ENCODE measurements at regions not wholly inside any gene's neighbourhood (a gene's known extent, or its start where the extent isn't known, plus 50 kb on each side); places are given as distances from the start of the nearest gene placed in this dataset.

DNA sequence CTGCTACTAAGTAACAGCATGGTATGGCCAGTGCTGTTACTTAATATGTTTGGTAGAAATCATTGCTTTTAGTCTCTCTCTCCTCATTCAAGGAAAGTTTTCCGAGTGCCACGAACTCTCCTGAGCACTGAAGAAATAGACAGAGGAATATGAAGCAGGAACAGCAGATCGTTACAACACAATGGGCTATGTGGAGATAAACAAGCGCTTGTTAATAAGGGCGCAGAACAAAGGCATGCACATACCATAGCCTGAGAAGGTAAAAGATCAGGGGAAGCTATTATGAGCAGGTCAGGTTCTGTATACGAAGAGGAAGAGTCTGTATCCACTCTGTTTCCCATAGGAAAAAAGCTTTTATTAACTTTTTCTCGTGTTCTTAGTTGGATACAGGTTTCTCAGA lies 156.2 kb upstream of the CPNE8 start:
- Histone ChIP-seq H3F3A (ENCODE audit: insufficient read depth) (no peaks in the 10 kb centered on the region), H3K4me3 (no peak overlapping the region), H3K9me3 (ENCODE audit: low read depth) (no peaks in the 10 kb centered on the region), H3K79me2 (ENCODE audit: insufficient read depth) (no peaks in the 10 kb centered on the region), H3K4me2 (ENCODE audit: unreplicated experiment) (no peak overlapping the region), H3K9me2 (ENCODE audit: insufficient read depth) (no peaks in the 10 kb centered on the region), H4K20me1 (ENCODE audit: insufficient read depth) (no peaks in the 10 kb centered on the region), H2AFZ (no peak overlapping the region), H3K36me3 (ENCODE audit: low read depth) (no peaks in the 10 kb centered on the region), H3K27me3 (replicated peaks; ENCODE audit: insufficient read depth) (no peaks in the 10 kb centered on the region), H3K27ac (no peak overlapping the region), H3K4me1 (ENCODE audit: insufficient read depth) (no peaks in the 10 kb centered on the region), H3K9ac (no peak overlapping the region)
- in situ Hi-C loops (cut with MboI) = no loop called here
- no peak for DNase-seq
- 27 to 41% methylated on average over 7 of the region's 7 CpGs for WGBS, 2 experiments (ENCODE audit: low coverage in 1 of 2, low lambda C conversion rate in 2 of 2, missing lambda C conversion rate in 2 of 2)
- TF ChIP-seq EZH2phosphoT487 (IDR thresholded peaks at IDR 0.05; ENCODE audit: insufficient read depth, low read depth) (no peak), EZH2 (IDR thresholded peaks at IDR 0.05; ENCODE audit: insufficient read depth, poor library complexity, severe bottlenecking) (no peak)

GRCh38 chr12:39048395-39048794 lies 143.0 kb upstream of the CPNE8 start:
- H3K79me2 ChIP-seq (ENCODE audit: insufficient read depth) = no peaks in the 10 kb centered on the region
- H3K9me2 ChIP-seq (ENCODE audit: insufficient read depth) = no peaks in the 10 kb centered on the region
- H3K9me3 ChIP-seq (ENCODE audit: low read depth) = no peaks in the 10 kb centered on the region
- in situ Hi-C loops (cut with MboI) = no loop called here
- H3K4me1 ChIP-seq (ENCODE audit: insufficient read depth) = no peaks in the 10 kb centered on the region
- H2AFZ ChIP-seq = no peak overlapping the region
- H3K27ac ChIP-seq = no peak overlapping the region
- no peak for DNase-seq
- no peaks in the 10 kb centered on the region for H3K36me3 ChIP-seq (ENCODE audit: low read depth)
- H3K4me3 ChIP-seq = no peak overlapping the region
- no peak overlapping the region for H3K9ac ChIP-seq
- no peaks in the 10 kb centered on the region for H4K20me1 ChIP-seq (ENCODE audit: insufficient read depth)
- H3F3A ChIP-seq (ENCODE audit: insufficient read depth) = no peaks in the 10 kb centered on the region
- H3K27me3 ChIP-seq (replicated peaks; ENCODE audit: insufficient read depth) = no peaks in the 10 kb centered on the region
- no peak overlapping the region for H3K4me2 ChIP-seq (ENCODE audit: unreplicated experiment)
- no peak for TF ChIP-seq EZH2phosphoT487 (IDR thresholded peaks at IDR 0.05; ENCODE audit: insufficient read depth, low read depth)
- no peak for TF ChIP-seq EZH2 (IDR thresholded peaks at IDR 0.05; ENCODE audit: insufficient read depth, poor library complexity, severe bottlenecking)

DNA sequence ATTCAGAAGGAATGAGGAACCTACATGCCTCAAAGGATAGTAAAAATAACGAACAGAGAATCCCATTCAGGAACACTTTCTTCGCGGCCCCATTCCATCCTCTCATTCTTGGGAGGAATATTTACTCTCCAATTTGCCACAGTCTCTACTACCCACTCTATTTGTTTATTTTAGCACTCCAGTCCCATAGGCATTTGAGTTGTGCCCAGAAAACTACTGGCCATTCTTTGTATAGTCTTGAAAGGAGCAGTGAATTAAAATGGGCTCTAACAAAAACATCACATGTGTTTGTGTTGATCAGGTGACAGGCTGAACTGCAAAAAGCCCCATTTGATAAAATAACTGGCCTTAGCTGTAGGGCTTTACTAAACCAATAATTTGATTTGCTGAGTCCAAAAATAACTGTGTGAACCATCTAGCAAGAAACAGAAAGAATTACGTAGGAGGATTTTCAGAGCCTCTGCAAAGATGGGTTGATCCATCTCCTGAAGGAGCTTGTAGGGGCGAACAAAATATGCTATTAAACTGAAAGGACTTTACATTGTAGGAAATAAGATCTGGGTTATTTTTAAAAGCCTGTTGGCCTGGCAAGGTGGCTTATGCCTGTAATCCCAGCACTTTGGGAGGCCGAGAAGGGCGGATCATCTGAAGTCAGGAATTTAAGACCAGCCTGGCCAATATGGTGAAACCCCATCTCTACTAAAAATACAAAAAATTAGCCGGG lies 142.3 kb upstream of the CPNE8 start:
- no peaks in the 10 kb centered on the region for H3K4me1 ChIP-seq (ENCODE audit: insufficient read depth)
- no peak overlapping the region for H3K4me3 ChIP-seq
- H4K20me1 ChIP-seq (ENCODE audit: insufficient read depth) = no peaks in the 10 kb centered on the region
- H3K27me3 ChIP-seq (replicated peaks; ENCODE audit: insufficient read depth) = no peaks in the 10 kb centered on the region
- no peaks in the 10 kb centered on the region for H3K9me3 ChIP-seq (ENCODE audit: low read depth)
- DNase-seq = no peak
- no peak overlapping the region for H3K27ac ChIP-seq
- 40 to 49% methylated on average over 8 of the region's 8 CpGs for WGBS, 2 experiments (ENCODE audit: low coverage in 1 of 2, low lambda C conversion rate in 2 of 2, missing lambda C conversion rate in 2 of 2)
- no peaks in the 10 kb centered on the region for H3F3A ChIP-seq (ENCODE audit: insufficient read depth)
- no peak overlapping the region for H3K4me2 ChIP-seq (ENCODE audit: unreplicated experiment)
- no peak for TF ChIP-seq EZH2phosphoT487 (IDR thresholded peaks at IDR 0.05; ENCODE audit: insufficient read depth, low read depth)
- no peak for TF ChIP-seq EZH2 (IDR thresholded peaks at IDR 0.05; ENCODE audit: insufficient read depth, poor library complexity, severe bottlenecking)
- no peak overlapping the region for H2AFZ ChIP-seq
- no peaks in the 10 kb centered on the region for H3K9me2 ChIP-seq (ENCODE audit: insufficient read depth)
- no peaks in the 10 kb centered on the region for H3K79me2 ChIP-seq (ENCODE audit: insufficient read depth)
- H3K9ac ChIP-seq = no peak overlapping the region
- H3K36me3 ChIP-seq (ENCODE audit: low read depth) = no peaks in the 10 kb centered on the region
- in situ Hi-C loops (cut with MboI) = no loop called here

GRCh38 chr12:39044754-39045153 lies 139.4 kb upstream of the CPNE8 start:
- no peaks in the 10 kb centered on the region for H3K79me2 ChIP-seq (ENCODE audit: insufficient read depth)
- no peaks in the 10 kb centered on the region for H3K27me3 ChIP-seq (replicated peaks; ENCODE audit: insufficient read depth)
- DNase-seq = no peak
- no peaks in the 10 kb centered on the region for H3K36me3 ChIP-seq (ENCODE audit: low read depth)
- H3K9me2 ChIP-seq (ENCODE audit: insufficient read depth) = 0 out of 2 replicates have a peak, but pooled peaks cover 3% of the 10 kb centered on the region
- no peak overlapping the region for H3K27ac ChIP-seq
- H3K9ac ChIP-seq = no peak overlapping the region
- in situ Hi-C loops (cut with MboI) = no loop called here
- TF ChIP-seq EZH2 (IDR thresholded peaks at IDR 0.05; ENCODE audit: insufficient read depth, poor library complexity, severe bottlenecking) = no peak
- no peak for TF ChIP-seq EZH2phosphoT487 (IDR thresholded peaks at IDR 0.05; ENCODE audit: insufficient read depth, low read depth)
- no peaks in the 10 kb centered on the region for H3K4me1 ChIP-seq (ENCODE audit: insufficient read depth)
- 43 to 48% methylated on average over 3 of the region's 3 CpGs for WGBS, 2 experiments (ENCODE audit: low coverage in 1 of 2, low lambda C conversion rate in 2 of 2, missing lambda C conversion rate in 2 of 2)
- H2AFZ ChIP-seq = no peak overlapping the region
- no peaks in the 10 kb centered on the region for H3F3A ChIP-seq (ENCODE audit: insufficient read depth)
- H3K9me3 ChIP-seq (ENCODE audit: low read depth) = no peaks in the 10 kb centered on the region
- no peak overlapping the region for H3K4me3 ChIP-seq
- H3K4me2 ChIP-seq (ENCODE audit: unreplicated experiment) = no peak overlapping the region
- H4K20me1 ChIP-seq (ENCODE audit: insufficient read depth) = no peaks in the 10 kb centered on the region

GRCh38 chr12:39043424-39043822 lies 138.0 kb upstream of the CPNE8 start:
- H2AFZ ChIP-seq = no peak overlapping the region
- DNase-seq = no peak
- no peaks in the 10 kb centered on the region for H4K20me1 ChIP-seq (ENCODE audit: insufficient read depth)
- H3K4me2 ChIP-seq (ENCODE audit: unreplicated experiment) = no peak overlapping the region
- no peak overlapping the region for H3K4me3 ChIP-seq
- no peaks in the 10 kb centered on the region for H3F3A ChIP-seq (ENCODE audit: insufficient read depth)
- no peaks in the 10 kb centered on the region for H3K9me3 ChIP-seq (ENCODE audit: low read depth)
- no peaks in the 10 kb centered on the region for H3K36me3 ChIP-seq (ENCODE audit: low read depth)
- H3K4me1 ChIP-seq (ENCODE audit: insufficient read depth) = no peaks in the 10 kb centered on the region
- no peaks in the 10 kb centered on the region for H3K27me3 ChIP-seq (replicated peaks; ENCODE audit: insufficient read depth)
- no peaks in the 10 kb centered on the region for H3K79me2 ChIP-seq (ENCODE audit: insufficient read depth)
- H3K27ac ChIP-seq = no peak overlapping the region
- H3K9me2 ChIP-seq (ENCODE audit: insufficient read depth) = 0 out of 2 replicates have a peak, but pooled peaks cover 3% of the 10 kb centered on the region
- in situ Hi-C loops (cut with MboI) = no loop called here
- TF ChIP-seq EZH2phosphoT487 (IDR thresholded peaks at IDR 0.05; ENCODE audit: insufficient read depth, low read depth) (no peak), EZH2 (IDR thresholded peaks at IDR 0.05; ENCODE audit: insufficient read depth, poor library complexity, severe bottlenecking) (no peak)
- no peak overlapping the region for H3K9ac ChIP-seq
- 0 to 2% methylated on average over 2 of the region's 2 CpGs for WGBS, 2 experiments (ENCODE audit: low coverage in 1 of 2, low lambda C conversion rate in 2 of 2, missing lambda C conversion rate in 2 of 2)
